ENCODE measurements at regions not wholly inside any gene's neighbourhood (a gene's known extent, or its start where the extent isn't known, plus 50 kb on each side); places are given as distances from the start of the nearest gene placed in this dataset.
"Not testable (repeated sequence)": the region's sequence is repeated elsewhere in the genome, so short reads cannot be mapped to it uniquely, and the experiment has no call there.

DNA sequence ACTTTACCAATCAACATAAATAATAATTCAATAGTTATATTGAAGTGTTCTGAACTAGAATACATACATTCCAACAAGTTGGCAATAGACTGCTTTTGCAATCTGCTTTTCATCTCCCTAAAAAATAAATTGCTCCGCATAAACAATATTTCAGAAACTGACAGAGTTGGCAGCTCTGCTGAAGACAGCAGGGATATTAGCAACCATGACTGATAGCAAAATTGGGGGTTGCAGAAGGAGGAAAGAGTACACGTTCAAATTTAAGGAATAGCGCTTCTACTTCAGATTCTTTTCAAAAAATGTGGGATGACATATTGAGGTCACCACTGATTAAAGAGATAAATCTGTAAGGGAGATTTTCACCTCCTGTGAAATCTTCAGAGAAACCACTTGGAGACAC is 521.2 kb downstream of the DTWD2 start:
- DNase-seq = peak; percentile 28

DNA sequence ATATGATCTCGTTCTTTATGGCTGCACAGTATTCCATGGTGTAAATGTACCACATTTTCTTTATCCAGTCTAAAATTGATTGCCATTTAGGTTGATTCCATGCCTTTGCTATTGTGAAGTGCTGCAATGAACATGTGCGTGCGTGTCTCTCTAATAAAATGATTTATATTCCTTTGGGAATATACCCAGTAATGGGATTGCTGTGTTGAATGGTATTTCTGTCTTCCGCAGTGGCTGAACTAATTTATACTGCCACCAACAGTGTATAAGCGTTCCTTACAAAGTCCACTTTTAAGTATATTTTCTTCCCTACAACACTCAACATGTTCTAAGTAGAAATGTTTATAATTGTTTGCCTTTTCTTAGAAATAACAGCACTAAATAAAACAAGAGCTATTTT is 521.9 kb downstream of the DTWD2 start:
- no peak for DNase-seq

DNA sequence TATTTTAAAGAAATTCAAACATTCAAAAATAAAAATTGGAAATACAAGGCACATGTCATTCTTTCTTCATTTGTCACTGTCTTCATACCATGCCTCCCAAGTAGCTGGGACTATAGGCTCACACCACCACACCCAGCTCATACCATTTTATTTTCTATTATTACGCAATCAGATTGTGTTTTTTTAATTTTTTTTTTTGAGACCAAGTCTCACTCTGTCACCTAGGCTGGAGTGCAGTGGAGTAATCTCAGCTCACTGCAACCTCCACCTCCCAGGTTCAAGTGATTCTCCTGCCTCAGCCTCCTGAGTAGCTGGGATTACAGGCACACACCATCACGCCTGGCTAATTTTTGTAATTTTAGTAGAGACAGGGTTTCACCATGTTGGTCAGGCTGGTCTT is 526.1 kb downstream of the DTWD2 start:
- not testable (repeated sequence) for DNase-seq

DNA sequence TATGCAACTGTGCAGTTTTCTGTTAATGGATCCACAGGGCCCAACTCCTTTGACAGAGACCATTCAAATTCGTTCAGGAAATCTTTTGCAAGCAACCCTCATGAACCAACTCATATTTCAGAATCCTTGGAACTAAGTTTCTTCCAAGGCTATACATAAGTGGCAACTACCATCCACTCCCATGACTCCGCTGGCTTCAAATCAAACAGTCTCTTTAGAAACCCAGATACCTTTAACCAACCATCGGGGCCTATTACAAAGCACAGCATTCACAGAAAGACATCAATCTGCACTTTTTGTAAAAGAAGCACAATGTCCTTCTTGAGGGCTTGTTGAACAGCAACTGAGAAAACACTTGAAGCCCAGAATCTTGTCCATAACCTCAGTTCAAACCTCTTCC is 526.9 kb downstream of the DTWD2 start:
- DNase-seq = no peak

DNA sequence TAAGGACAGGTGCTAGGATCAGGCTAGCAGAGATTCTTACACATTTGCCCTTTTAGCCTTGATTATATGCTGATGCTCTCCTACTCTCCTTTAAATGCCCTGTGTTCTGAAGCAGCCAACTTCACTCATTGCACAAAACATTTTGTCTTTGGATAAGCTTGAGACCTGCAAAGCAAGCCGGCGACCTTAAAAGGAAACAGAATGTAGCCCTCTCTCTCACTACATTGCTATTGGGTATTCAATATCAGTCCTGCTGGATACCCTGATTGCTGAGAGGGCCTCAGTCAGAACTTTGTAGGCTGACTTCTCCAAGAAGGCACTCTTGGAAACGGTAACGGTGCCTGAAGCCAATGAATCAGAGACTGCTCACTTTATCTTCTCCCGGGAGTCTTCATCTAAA is 528.9 kb downstream of the DTWD2 start:
- no peak for DNase-seq

DNA sequence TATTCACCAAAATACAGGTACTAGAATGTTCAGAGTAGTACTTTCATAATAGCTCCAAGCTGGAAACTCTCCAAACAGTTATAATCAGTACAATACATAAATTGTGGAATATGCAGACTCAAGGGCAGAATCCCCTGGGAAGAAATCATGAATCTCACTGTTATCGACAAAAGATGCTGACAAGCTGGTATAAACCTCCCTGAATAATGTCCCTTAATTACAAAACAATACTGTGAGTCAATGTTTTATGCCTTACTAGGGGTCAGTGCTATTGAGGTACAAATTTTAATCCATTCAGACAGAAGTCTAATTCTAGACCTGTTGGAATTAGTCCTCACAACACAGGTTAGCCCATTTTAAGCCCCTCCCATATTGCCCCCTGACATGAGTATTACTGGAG is 532.3 kb downstream of the DTWD2 start:
- no peak for DNase-seq

DNA sequence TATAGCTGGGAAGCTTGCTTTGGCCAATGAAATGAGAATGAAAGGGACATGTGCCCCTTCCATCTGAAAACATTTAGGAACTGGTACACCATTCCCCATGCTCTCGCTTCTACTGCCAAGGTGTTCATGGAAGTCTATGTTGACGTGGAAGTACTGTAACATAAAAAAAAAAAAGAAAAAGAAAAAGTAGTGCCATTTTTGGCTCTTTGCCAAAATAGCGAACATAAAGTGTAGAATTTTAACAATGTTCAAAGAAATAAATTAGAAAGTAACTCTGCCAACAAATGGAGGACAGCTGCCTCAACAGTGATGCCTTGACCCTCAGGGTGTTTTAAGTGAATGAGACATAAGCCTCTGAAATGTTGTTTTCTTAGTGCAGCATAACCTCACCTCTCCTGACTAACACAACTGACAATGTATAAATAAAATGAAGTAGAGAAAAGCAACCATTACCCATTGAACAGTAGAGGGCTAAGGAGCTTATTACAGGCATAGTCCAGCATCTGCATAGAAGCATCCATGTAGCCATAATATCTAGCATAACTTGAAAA is 536.6 kb downstream of the DTWD2 start:
- no peak for DNase-seq

DNA sequence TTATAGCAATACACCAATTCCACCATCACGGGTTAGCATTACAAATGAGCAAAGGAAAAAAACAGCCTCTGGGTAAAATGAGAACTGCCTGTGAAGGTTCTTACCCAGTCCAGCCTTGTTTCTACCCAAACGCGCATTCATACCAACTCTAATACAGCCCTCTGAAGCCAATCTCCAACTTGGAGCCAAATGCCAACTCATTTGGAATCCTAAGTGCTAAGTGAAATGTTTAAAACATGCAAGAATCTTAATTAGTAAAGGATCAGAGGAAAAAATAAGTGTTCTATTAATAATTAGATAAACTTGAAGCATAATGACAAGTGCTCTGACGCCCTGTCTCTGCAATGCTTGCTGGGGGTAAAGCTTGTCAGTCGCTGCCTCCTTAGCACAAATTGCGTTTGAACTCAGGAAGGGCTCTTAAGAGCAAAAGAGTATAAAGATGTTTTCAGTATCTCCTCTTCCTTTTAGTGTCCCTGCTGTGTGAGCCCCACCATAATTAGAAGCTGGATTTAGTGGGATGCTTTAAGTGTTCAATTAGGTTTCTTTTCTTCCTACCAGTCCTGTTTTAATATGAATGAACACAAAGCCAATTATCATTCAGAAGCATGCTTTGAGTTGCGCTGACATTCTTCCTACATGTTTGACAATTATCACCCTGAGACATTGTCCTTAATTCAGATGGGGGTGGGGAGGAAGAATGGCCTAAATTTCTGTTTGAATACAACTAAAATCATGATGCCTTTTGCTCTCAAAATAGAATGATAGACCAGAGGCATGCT is 537.6 kb downstream of the DTWD2 start:
- DNase-seq = no peak

DNA sequence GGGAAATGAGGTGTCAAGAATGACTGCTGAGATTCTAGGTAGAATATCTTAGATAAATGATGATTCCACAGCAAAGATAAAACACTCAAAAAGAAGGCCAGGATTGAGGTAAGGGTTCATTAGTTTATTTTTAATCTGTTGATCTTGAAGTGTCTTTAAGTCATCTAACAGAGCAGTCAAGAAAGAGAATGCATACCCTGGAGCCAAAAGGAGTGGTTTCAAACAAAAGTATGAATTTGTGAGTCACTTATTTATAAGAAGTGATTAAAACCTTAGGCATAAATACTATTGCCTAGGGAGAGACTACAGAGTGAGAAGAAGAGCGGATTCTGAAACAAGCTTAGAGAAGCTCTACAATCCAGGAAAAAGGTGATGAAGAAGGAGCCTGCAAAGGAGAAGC is 541.0 kb downstream of the DTWD2 start:
- no peak for DNase-seq

DNA sequence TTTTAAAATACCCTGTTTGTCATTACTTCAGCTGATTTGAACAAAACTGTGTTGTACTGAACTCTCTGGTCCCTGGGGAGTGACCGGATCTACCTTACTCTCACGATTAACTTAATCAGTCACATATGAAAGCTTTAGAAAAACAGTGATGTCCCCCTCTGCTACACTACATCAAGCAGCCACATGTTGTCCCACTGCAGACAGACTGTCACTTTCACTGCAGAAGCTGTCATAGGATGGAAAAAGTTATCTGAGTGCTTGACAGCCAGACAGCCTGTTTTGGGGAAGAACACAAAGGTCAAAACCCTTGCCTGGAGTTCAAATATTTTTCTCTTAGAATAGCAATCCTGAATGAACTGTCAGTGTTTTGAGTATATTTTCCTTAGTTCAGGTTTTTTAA is 546.4 kb downstream of the DTWD2 start:
- no peak for DNase-seq

DNA sequence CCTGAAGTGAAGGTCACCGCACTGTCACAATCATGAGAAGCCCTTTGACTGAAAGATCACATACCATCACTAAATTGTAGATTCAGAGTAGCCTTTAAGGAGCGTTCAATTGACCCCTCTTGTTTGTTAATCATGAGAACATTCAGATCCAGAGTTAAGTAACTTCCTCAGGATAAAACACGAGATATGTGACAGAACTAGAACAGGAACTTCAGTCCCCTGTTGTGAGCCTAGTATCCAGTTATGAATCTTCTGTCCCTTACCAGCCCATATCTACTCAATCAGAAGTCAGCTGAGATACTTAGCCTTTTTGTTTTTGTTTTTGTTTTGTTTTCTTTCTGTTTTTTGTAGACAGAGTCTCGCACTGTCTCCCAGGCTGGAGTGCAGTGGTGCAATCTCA is 547.3 kb downstream of the DTWD2 start:
- no peak for DNase-seq

DNA sequence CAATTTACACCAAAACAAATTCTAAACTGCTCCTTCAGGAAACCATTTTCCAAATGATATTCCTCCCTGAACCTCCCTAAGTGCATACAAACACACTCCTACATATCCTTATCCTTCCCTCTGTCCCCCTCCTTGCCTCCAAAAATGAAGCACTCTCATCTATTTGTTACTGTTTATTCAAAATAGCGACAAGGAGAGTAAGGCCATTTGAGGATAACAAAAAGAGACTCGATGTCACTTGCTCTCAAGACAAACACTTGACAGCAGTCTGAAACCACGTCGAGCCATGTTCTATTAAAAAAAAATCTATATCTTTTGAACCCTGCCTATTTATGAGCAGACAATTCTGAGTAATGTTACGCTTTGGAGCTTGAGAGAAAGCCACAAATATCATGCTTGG is 547.9 kb downstream of the DTWD2 start:
- no peak for DNase-seq

DNA sequence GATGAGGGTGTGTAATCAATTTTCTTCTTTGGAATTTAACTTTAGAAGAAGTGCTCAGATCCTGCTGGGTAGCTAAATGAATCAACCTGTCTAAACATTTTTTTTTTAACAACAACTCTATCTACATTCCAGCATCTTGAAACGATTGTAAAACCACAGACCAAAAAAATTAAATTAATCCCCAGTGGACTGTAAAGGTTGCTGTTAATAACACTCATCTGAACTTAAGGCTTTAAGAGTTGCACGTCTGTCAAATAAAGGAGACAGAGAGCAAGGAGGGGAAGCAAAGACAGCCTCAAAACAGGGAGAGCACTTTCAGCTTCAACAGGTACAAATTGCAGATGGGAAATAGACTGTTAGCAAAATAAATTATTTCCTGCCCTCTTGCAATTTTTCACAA is 548.5 kb downstream of the DTWD2 start:
- no peak for DNase-seq

DNA sequence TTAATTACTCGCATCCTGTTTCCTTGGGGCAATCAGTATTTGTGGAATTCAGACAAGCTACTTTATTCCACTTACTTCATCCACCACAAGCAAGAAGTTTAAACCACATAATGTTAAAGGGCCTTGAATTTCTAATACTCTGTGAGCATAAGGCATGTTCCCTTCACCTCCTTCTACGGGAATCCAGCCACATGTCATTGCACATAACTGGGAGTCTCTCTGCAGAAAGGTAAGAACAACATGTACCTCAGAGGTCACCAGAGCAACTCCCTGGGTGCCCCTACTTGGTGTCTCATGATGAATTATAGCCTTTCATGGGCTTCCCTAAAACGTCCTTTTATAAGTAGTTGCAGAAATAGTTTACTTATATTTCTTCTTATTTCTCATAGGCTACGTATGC is 553.2 kb downstream of the DTWD2 start:
- DNase-seq = no peak

DNA sequence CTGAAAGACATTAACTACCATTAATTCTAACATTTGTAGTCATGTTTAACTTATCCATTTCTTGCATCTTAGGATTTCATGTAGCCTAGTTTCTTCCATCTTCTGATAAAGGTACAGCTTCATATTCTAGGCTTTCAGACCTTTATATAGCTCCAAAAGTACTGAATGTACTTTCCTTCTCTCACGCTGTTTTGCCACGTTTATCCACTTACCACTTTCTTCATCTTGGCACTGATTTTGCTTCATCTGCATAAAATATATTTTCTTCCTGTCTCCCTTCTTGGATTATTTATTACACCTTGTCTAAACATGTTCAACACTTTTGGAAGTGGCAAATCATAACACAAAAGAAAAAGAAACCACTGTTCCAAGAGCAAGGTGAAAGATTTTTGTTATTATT is 553.8 kb downstream of the DTWD2 start:
- DNase-seq = no peak

DNA sequence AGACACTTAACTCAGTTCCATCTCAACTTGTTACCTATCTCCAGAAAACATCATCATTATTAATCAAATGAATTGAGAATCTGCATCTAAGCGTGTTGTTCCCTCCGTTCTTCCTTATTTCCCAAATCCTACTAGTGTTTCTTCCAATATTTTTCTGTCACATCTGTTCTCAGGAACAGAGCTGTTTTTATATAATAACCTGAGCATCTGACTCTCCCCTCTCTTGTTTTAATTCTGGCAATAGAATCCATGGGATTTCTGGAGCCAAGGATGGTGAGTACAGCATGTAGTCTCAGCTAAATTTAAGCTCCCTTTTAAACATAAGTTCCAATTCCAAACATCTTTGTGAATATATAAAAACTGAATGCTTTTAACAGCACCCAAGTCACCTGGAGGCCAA is 558.3 kb downstream of the DTWD2 start:
- no peak for DNase-seq

DNA sequence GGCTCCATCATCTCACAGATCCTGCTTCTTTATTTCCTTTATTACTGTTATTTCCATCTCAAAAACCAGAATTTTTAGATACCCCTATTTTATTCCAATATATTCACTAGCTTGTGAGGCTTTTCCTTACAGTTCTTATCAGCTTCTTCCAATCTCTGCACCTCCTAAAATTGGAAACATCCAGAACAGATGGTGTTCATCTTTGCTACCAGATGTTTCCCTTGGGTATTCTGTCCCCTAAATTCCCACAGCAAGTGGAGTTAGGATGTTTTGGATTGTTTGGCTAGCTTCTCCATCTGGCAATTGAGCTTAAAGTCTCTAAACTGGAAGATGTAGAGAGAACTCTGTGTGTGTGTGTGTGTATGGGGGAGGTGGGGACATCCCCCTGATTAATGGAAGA is 580.4 kb downstream of the DTWD2 start:
- DNase-seq = peak; percentile 4

DNA sequence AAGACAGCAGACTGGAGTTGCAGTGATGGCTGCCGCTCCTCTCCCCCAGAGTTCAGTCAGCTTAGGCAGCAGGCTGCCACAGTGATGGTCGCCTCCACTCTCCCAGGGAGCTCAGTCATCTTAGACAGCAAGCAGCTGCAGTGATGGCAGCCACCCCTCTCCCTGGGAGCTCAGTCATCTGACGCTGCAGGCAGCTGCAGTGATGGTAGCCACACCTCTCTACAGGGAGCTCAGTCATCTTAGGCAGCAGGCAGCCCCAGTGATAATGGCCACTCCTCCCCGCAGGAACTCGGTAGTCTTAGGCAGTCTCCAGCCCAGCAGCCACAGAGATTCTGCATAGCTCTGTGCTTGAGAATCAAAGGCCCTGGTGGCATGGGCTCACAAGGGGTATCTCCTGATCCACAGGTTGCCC is 582.7 kb downstream of the DTWD2 start:
- DNase-seq = no peak

DNA sequence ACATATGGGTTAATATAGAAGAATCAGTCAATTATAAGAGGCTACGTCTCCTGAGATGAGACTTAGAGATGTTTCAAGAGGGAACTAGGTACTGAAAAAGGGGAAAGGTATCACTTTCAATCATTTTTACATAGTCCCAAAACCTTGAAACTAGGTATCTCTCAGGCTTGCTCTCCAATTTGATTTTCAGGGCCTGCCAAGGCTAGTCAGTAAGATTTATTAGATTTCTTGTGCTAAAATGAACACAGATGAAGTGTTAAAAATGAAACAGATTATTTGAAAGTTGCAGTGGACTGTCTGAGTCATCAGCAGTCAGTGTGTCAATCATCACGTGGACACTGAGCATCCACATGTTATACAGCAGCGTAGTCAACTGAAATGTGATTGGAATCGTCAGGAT is 591.1 kb downstream of the DTWD2 start:
- no peak for DNase-seq

DNA sequence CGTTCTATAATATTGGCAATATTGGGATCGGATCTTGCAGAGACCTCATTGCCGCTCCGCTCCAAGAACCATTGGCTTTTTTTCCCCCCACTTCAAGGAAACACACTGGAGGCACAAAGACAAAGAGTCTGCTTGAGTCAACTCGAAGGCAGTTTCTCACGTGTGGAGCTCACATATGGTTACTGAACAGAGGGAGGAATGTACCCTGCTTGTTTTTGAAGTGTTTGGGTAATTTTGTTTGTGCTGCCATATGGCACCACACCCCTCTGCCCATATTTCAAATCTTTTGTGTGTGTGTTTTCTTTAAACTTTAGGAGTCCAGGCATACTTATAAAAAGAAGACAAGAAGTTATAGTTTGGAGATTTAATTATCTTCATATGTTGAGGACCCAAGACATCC is 595.9 kb downstream of the DTWD2 start:
- DNase-seq = no peak

DNA sequence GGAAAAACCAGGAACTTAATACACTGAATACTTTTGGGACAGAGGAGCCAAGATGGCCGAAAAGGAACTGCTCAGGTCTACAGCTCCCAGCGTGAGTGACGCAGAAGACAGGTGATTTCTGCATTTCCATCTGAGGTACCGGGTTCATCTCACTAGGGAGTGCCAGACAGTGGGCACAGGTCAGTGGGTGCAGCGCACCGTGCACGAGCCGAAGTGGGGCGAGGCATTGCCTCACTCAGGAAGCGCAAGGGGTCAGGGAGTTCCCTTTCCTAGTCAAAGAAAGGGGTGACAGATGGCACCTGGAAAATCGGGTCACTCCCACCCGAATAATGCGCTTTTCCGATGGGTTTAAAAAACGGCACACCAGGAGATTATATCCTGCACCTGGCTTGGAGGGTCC is 605.4 kb downstream of the DTWD2 start:
- DNase-seq = not testable (repeated sequence)

DNA sequence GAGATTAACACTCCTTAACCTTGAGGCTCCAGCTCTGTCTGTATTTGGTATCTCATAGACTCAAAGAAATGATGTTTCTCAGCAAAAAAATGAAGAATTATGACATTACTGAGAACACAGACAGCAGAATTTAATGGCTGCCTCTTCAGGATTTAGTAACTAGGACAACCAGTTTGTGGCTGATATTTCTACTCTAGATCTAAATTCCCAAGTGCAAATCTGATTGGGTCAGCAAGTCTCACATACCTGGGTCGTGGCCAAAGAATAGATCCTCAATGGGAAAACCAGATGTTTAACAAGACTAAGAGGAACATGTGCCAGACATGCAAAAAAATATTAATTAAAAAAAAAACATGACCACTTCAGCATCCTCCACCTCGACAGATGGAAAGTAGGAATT is 608.9 kb downstream of the DTWD2 start:
- DNase-seq = no peak

DNA sequence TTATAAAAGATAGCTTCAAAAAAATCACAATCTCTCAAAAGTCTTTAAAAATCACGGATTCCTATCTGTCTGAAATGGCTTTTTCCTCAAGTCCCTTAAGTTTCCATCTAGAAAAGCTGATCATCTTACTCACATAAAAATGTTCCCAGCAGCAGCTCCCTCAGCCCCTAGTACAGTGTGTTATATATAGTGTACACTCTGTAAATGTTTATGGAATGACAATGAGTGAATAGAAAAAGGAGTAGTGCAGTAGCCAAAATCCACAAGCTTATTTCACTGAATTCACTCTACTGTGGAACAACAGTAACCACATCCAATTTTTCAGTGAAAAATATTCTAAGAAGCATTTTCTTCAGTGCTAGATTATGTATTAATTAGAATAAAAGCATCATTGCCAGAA is 609.4 kb downstream of the DTWD2 start:
- no peak for DNase-seq

DNA sequence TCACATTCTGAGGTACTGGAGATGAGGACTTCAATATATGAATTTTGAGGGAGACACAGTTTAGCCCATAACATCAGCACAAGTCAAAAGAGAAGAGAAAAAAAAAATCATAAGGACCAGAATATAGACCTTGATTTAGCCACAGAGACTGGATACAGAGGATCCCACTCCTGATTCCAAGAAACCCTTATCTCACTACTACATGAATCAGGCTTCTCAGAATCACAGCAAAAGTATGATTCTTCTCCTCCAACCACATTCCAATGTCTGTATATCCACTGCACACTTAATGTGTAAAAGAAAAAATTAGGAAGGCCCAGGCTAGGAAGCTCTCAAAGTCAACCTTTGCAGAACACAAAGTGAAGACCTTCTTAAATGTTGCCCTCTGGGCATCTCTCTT is 610.9 kb downstream of the DTWD2 start:
- DNase-seq = no peak

Data from skin of body (tissue), 1 donor.